ENCODE measurements at regions not wholly inside any gene's neighbourhood (a gene's known extent, or its start where the extent isn't known, plus 50 kb on each side); places are given as distances from the start of the nearest gene placed in this dataset.

- no peak for DNase-seq (ENCODE audit: low read depth)
- H3K4me3 ChIP-seq (ENCODE audit: low read depth, low read length): no peak overlapping the region
- TF ChIP-seq MAX (IDR thresholded peaks at IDR 0.05; ENCODE audit: low read depth, low read length): no peak
- no peak for TF ChIP-seq POLR2A (IDR thresholded peaks at IDR 0.05; ENCODE audit: extremely low read depth, insufficient read length)
- no peak for TF ChIP-seq MYC (IDR thresholded peaks at IDR 0.05; ENCODE audit: low read depth, low read length)
- TF ChIP-seq CTCF (IDR thresholded peaks at IDR 0.05; ENCODE audit: low read depth, low read length): no peak
These were observed 271.0 kb upstream of the ATP10A start for GRCh38 chr15:26134152-26134551.

GRCh38 chr15:26132811-26133210 is 269.7 kb upstream of the ATP10A start:
- no peak overlapping the region for H3K4me3 ChIP-seq (ENCODE audit: low read depth, low read length)
- TF ChIP-seq POLR2A (IDR thresholded peaks at IDR 0.05; ENCODE audit: extremely low read depth, insufficient read length) (no peak), CTCF (IDR thresholded peaks at IDR 0.05; ENCODE audit: low read depth, low read length) (no peak), MAX (IDR thresholded peaks at IDR 0.05; ENCODE audit: low read depth, low read length) (no peak), MYC (IDR thresholded peaks at IDR 0.05; ENCODE audit: low read depth, low read length) (no peak)
- DNase-seq (ENCODE audit: low read depth): no peak

GRCh38 chr15:26129852-26130251 is 266.7 kb upstream of the ATP10A start:
- DNase-seq (ENCODE audit: low read depth): no peak
- no peak for TF ChIP-seq POLR2A (IDR thresholded peaks at IDR 0.05; ENCODE audit: extremely low read depth, insufficient read length)
- no peak for TF ChIP-seq MYC (IDR thresholded peaks at IDR 0.05; ENCODE audit: low read depth, low read length)
- no peak for TF ChIP-seq CTCF (IDR thresholded peaks at IDR 0.05; ENCODE audit: low read depth, low read length)
- TF ChIP-seq MAX (IDR thresholded peaks at IDR 0.05; ENCODE audit: low read depth, low read length): no peak
- no peak overlapping the region for H3K4me3 ChIP-seq (ENCODE audit: low read depth, low read length)

- DNase-seq (ENCODE audit: low read depth): no peak
- TF ChIP-seq CTCF (IDR thresholded peaks at IDR 0.05; ENCODE audit: low read depth, low read length) (no peak), MYC (IDR thresholded peaks at IDR 0.05; ENCODE audit: low read depth, low read length) (no peak), POLR2A (IDR thresholded peaks at IDR 0.05; ENCODE audit: extremely low read depth, insufficient read length) (no peak), MAX (IDR thresholded peaks at IDR 0.05; ENCODE audit: low read depth, low read length) (no peak)
- H3K4me3 ChIP-seq (ENCODE audit: low read depth, low read length): no peak overlapping the region
These were observed 265.5 kb upstream of the ATP10A start for GRCh38 chr15:26128611-26129140.

GRCh38 chr15:26126819-26127387 is 263.8 kb upstream of the ATP10A start:
- no peak overlapping the region for H3K4me3 ChIP-seq (ENCODE audit: low read depth, low read length)
- no peak for TF ChIP-seq MAX (IDR thresholded peaks at IDR 0.05; ENCODE audit: low read depth, low read length)
- no peak for TF ChIP-seq MYC (IDR thresholded peaks at IDR 0.05; ENCODE audit: low read depth, low read length)
- TF ChIP-seq CTCF (IDR thresholded peaks at IDR 0.05; ENCODE audit: low read depth, low read length): no peak
- no peak for TF ChIP-seq POLR2A (IDR thresholded peaks at IDR 0.05; ENCODE audit: extremely low read depth, insufficient read length)
- no peak for DNase-seq (ENCODE audit: low read depth)
